NB4 (cell line): ENCODE measurements at regions not wholly inside any gene's neighbourhood (a gene's known extent, or its start where the extent isn't known, plus 50 kb on each side); places are given as distances from the start of the nearest gene placed in this dataset.

ENCODE experiments used
- DNase-seq: peaks from one replicate; pipeline ENCODE4 v3.0.0; 2010; ENCODE audit warnings: low read depth
- H3K4me3 ChIP-seq: one replicate; pipeline ENCODE4 v1.5.1; 2011; ENCODE audit warnings: mild to moderate bottlenecking, low read depth, low read length, moderate library complexity
- MYC ChIP-seq: IDR thresholded peaks from 2 replicates; pipeline ENCODE4 v1.6.1; 2011; ENCODE audit warnings: low read depth, low read length
- POLR2A ChIP-seq: IDR thresholded peaks from 2 replicates; pipeline ENCODE4 v1.6.1; 2011; ENCODE audit warnings: mild to moderate bottlenecking; ENCODE audit not compliant: insufficient read length; ENCODE audit errors: extremely low read depth
- TF ChIP-seq, protein P1 (sequence below): IDR thresholded peaks from one replicate; pipeline ENCODE4 v1.5.1; 2012; ENCODE audit warnings: low read depth, low read length
- TF ChIP-seq, protein P2 (sequence below): IDR thresholded peaks from 2 replicates; pipeline ENCODE4 v1.6.1; 2011; ENCODE audit warnings: low read depth, low read length

DNA sequence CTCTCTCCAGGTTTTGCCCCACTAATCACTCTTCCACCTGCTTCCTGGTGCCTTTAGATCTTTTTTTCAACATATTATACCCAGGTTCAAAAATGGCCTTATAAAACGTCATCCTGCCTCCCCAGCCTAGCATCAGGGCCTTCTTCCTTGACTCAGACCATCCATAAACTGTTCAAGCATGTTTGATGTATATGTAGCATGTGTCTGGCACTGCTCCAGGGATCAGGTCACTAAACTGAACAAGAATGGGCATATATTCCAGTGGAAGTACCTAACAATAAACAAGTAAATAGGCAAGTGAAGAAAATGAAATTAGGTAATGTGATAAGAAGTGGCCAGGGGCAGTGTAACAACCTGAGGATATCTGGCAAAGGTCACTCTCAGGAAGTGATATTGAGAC, 141.2 kb downstream of the TRIB2 start:
- DNase-seq, result no peak
- no peak overlapping the region for H3K4me3 ChIP-seq
- TF ChIP-seq POLR2A (no peak), MYC (no peak)
- TF ChIP-seq, protein P1, sequence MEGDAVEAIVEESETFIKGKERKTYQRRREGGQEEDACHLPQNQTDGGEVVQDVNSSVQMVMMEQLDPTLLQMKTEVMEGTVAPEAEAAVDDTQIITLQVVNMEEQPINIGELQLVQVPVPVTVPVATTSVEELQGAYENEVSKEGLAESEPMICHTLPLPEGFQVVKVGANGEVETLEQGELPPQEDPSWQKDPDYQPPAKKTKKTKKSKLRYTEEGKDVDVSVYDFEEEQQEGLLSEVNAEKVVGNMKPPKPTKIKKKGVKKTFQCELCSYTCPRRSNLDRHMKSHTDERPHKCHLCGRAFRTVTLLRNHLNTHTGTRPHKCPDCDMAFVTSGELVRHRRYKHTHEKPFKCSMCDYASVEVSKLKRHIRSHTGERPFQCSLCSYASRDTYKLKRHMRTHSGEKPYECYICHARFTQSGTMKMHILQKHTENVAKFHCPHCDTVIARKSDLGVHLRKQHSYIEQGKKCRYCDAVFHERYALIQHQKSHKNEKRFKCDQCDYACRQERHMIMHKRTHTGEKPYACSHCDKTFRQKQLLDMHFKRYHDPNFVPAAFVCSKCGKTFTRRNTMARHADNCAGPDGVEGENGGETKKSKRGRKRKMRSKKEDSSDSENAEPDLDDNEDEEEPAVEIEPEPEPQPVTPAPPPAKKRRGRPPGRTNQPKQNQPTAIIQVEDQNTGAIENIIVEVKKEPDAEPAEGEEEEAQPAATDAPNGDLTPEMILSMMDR, result no peak
- TF ChIP-seq, protein P2, sequence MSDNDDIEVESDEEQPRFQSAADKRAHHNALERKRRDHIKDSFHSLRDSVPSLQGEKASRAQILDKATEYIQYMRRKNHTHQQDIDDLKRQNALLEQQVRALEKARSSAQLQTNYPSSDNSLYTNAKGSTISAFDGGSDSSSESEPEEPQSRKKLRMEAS, result no peak

- no peak overlapping the region for H3K4me3 ChIP-seq
- no peak for DNase-seq
- TF ChIP-seq POLR2A (no peak), MYC (no peak)
- TF ChIP-seq, protein P2, result no peak
Measured at GRCh38 chr2:12858786-12859185, 142.1 kb downstream of the TRIB2 start.

DNA sequence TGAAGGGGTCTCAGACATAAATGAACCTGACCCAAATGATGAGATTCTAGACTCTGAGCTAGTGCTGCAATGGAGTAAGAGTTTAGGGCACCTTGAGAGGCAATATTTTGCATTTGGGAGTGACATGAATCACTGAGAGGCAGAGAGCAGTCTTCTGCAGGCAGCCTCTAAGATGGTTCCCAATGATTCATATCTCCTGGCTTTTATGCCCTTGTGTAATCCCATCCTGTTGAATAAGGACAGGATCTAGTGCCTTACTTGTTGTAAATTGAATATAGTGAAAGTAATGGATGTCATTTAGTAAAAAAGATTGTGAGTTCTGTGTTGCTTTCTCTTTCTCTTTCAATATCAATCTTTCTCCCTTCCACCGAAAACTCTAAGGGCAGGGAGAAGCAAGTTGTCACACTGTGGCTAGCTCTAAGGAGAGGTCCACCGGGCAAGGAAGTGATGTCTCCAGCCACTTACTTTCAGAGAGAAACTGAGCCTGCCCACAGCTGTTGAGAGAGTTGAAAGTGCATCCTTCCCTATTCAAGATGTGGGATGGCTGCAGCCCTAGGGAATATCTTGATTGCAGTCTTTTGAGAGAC, 144.7 kb downstream of the TRIB2 start:
- TF ChIP-seq, protein P2, result no peak
- TF ChIP-seq, protein P1, result no peak
- no peak for TF ChIP-seq POLR2A
- TF ChIP-seq MYC, result no peak
- no peak overlapping the region for H3K4me3 ChIP-seq
- DNase-seq, result peak; percentile 11

DNA sequence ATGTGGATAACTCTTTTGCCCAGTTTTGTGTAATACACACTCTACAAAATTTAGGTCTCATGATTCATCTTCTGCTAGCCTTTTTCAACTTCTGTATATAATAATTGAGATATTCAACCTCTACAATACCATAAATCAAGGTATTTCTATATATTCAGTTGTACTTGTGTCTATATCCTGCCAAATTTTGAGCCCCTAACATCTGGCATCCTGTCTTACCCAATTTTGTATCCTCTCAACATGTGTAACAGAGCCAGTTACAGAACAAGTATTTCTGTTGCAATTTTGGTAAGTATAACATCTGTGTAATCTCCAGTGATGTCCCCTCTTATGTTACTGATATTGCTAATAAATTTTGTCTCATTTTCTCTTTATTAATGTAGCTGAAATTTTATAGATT, 145.8 kb downstream of the TRIB2 start:
- TF ChIP-seq MYC, result no peak
- TF ChIP-seq, protein P1, result no peak
- TF ChIP-seq, protein P2, result no peak
- no peak for TF ChIP-seq POLR2A
- no peak for DNase-seq

GRCh38 chr2:12863937-12864336, 147.2 kb downstream of the TRIB2 start:
- DNase-seq, result no peak
- TF ChIP-seq POLR2A, result no peak
- TF ChIP-seq, protein P1, result no peak
- TF ChIP-seq, protein P2, result no peak
- TF ChIP-seq MYC, result no peak
- H3K4me3 ChIP-seq, result no peak overlapping the region

More for the DNA sequence above, 145.8 kb downstream of the TRIB2 start:
- no peak overlapping the region for H3K4me3 ChIP-seq

- H3K4me3 ChIP-seq, result no peak overlapping the region
- TF ChIP-seq MYC (no peak), POLR2A (no peak)
- TF ChIP-seq, protein P2, result no peak
- TF ChIP-seq, protein P1, result no peak
- no peak for DNase-seq
Measured at GRCh38 chr2:12867631-12868287, 151.0 kb downstream of the TRIB2 start.
